ENCODE measurements at regions not wholly inside any gene's neighbourhood (a gene's known extent, or its start where the extent isn't known, plus 50 kb on each side); places are given as distances from the start of the nearest gene placed in this dataset.

DNA sequence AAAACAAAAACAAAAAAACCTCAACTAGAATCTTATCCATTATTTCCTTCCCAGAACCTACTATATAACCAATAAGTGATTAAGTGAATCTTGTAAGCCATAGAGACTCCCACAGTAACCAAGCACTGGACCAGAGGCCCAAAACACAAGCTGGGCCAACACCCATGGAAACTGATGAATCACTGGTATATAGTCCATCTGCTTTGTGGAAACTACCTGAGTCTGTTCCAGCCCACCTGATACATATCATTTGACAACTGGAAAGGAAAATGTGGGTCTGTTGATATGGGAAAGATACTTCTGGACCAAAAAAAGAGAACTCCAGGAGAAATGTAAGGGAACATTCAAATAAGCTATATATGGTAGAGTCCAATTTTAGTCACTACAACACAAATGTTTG, 252.8 kb downstream of the MREG start:
- no peak overlapping the region for H3K27ac ChIP-seq

GRCh38 chr2:215760091-215760490, 253.3 kb downstream of the MREG start:
- no peaks in the 10 kb centered on the region for H3K9me3 ChIP-seq
- H3K27me3 ChIP-seq: no peaks in the 10 kb centered on the region
- no peak overlapping the region for H3K4me3 ChIP-seq (ENCODE audit: low read depth in 1 of 2, low read length in 1 of 2)
- no peak for TF ChIP-seq CTCF (IDR thresholded peaks at IDR 0.05)
- no peaks in the 10 kb centered on the region for H3K36me3 ChIP-seq
- no peaks in the 10 kb centered on the region for H3K4me1 ChIP-seq (ENCODE audit: control insufficient read depth in 1 of 2, insufficient read depth in 1 of 2, low read depth in 1 of 2, low read length in 1 of 2)
- no peak overlapping the region for H3K27ac ChIP-seq

More for the DNA sequence above, 252.8 kb downstream of the MREG start:
- no peak for TF ChIP-seq CTCF (IDR thresholded peaks at IDR 0.05)
- no peak overlapping the region for H3K4me3 ChIP-seq (ENCODE audit: low read depth in 1 of 2, low read length in 1 of 2)
- no peaks in the 10 kb centered on the region for H3K4me1 ChIP-seq (ENCODE audit: control insufficient read depth in 1 of 2, insufficient read depth in 1 of 2, low read depth in 1 of 2, low read length in 1 of 2)
- H3K9me3 ChIP-seq: no peaks in the 10 kb centered on the region
- no peaks in the 10 kb centered on the region for H3K36me3 ChIP-seq
- H3K27me3 ChIP-seq: no peaks in the 10 kb centered on the region

DNA sequence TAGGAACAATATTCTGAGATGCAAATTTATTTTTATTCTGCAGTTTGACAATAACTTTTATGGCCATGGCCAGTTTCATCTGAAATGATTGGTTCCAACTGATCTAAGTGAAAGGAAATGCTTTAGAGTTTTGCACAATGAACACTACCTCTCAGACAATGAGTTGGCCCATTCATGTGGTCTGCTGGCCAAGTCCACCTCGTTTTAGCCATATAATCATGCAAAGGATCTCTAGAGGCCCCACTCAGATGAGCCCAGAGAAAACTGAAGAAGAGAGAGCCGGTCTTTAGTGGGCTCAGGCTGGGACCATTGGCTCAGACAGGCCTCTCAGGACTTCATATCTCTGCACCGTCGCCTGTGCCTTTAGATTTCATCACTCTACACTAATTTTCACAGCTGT, 254.7 kb downstream of the MREG start:
- no peak overlapping the region for H3K4me3 ChIP-seq (ENCODE audit: low read depth in 1 of 2, low read length in 1 of 2)
- no peaks in the 10 kb centered on the region for H3K9me3 ChIP-seq
- H3K4me1 ChIP-seq (ENCODE audit: control insufficient read depth in 1 of 2, insufficient read depth in 1 of 2, low read depth in 1 of 2, low read length in 1 of 2): no peaks in the 10 kb centered on the region
- H3K27ac ChIP-seq: no peak overlapping the region
- H3K27me3 ChIP-seq: peaks cover 4% of the 10 kb centered on the region
- no peaks in the 10 kb centered on the region for H3K36me3 ChIP-seq
- TF ChIP-seq CTCF (IDR thresholded peaks at IDR 0.05): no peak

- Histone ChIP-seq H3K9me3 (no peaks in the 10 kb centered on the region), H3K4me1 (ENCODE audit: control insufficient read depth in 1 of 2, insufficient read depth in 1 of 2, low read depth in 1 of 2, low read length in 1 of 2) (no peaks in the 10 kb centered on the region), H3K27me3 (peaks cover 17% of the 10 kb centered on the region), H3K4me3 (ENCODE audit: low read depth in 1 of 2, low read length in 1 of 2) (no peak overlapping the region), H3K27ac (no peak overlapping the region), H3K36me3 (no peaks in the 10 kb centered on the region)
- TF ChIP-seq CTCF (IDR thresholded peaks at IDR 0.05): no peak
These were observed 257.0 kb downstream of the MREG start for GRCh38 chr2:215756346-215756730.

GRCh38 chr2:215755641-215756345, 257.6 kb downstream of the MREG start:
- H3K4me1 ChIP-seq (ENCODE audit: control insufficient read depth in 1 of 2, insufficient read depth in 1 of 2, low read depth in 1 of 2, low read length in 1 of 2): no peaks in the 10 kb centered on the region
- H3K27ac ChIP-seq: no peak overlapping the region

More at GRCh38 chr2:215755641-215756345, 257.6 kb downstream of the MREG start:
- no peaks in the 10 kb centered on the region for H3K9me3 ChIP-seq
- no peak for TF ChIP-seq CTCF (IDR thresholded peaks at IDR 0.05)
- H3K36me3 ChIP-seq: no peaks in the 10 kb centered on the region
- H3K27me3 ChIP-seq: peaks cover 22% of the 10 kb centered on the region
- no peak overlapping the region for H3K4me3 ChIP-seq (ENCODE audit: low read depth in 1 of 2, low read length in 1 of 2)
